ENCODE measurements at regions not wholly inside any gene's neighbourhood (a gene's known extent, or its start where the extent isn't known, plus 50 kb on each side); places are given as distances from the start of the nearest gene placed in this dataset.
A peak's percentile ranks its signal among the peaks of the same experiment; 100 is the strongest.

DNA sequence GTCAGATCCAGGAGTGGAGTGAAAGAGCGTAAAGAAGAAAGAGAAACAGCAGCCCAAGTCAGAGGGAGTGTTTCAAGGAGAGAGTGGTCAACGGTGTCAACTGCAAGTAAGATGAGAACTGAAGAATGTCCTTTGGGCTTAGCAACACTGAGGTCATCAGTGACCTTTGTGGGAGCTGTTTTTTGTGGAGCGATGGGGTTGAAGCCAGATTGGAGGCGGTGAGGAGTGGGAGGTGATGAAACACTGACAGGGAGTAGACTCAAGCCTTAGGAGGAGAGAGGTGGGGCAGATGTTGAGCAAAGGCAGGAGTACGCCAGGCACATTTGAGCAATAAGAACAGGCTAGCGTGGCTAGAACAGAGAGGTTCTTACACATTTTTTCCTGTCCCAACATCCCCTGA is 103.7 kb upstream of the GNAO1 start:
- DNase-seq, result no peak

DNA sequence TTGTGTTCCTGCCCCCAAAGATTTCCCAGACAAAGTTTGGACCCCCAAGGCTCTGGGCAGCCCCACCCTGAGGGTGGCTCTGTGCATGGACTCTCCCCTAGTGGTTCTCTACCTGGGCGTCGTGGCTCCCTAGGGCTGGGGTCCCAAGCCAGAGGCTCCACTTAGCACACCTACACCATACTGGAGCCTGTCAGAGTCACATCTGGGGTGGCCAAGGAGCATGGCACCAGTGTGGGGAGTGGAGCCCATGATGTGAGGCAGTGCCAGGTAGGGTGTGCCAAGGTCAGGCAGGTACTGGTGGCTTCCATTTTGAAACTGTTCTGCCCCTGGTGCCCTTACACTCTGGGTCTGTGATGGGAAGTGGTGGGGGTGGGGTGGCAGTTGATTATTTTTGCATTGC is 109.9 kb upstream of the GNAO1 start:
- no peak for DNase-seq

DNA sequence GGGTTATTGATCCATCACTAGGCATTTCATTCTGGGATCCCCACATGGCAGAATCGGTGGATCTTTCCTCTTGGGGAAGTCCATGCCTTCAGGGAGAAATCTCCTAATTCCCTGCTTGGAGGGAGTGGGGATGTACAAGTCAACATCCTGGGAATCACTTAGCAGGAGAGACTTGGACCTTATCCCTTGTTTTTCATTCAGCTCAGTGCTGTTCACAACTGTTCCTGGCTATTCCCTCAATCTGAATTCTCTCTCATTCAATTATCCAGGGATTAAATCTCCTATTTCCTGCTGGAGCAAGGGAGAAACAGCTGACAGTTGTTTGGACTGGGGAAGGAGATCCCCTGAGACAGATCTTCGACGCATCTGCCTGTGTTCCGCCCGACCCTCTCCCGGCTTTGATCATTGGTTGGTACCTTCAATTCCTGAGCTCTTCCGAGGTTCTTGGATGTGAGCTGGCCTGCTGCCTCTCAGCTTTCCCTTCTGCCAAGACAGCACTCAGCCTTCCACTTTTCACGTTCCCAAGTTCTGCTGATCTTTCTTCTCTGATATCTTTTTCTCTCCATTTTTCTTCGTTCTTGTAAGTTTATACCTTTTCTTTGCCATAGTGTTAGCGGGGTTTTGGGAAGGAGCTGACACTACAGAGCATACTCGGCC is 115.4 kb upstream of the GNAO1 start:
- no peak for DNase-seq

DNA sequence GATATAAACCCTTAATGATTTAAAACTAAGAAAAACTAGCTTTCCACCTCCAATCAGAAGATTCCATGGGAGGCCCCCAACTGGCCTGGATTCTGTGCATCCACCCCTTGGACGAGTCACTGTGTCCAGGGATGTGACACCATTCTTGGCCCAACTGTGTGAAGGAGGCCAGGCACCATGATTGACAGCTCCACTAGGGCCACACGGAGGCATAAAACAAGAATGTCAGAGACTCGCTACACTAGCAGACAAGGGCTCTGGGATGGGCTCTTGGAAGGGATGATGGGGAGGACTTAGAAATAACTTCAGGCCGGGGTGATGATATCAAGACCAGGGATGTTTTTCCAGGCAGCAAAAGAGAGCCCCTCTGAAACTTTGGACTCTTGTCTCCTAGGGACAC is 117.8 kb upstream of the GNAO1 start:
- no peak for DNase-seq

DNA sequence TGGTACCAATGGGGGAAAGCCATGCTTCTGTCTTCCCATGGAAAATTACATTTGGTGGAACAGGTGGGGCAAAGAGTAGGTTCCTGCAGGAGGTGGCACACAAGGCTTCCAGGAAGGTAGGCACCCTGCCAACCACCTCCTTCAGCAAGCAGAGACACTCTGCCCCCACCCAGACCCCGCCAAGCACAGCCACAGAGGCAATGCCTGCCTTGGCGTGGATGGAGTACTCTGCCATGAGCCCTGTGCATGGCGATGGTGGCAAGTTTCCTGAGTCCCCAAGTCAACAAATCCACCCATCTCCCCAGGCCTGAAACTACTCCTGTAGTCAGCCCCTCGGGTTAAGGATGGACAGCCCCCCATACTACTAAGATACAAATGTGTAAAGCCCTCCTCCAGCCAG is 119.2 kb upstream of the GNAO1 start:
- DNase-seq, result no peak

DNA sequence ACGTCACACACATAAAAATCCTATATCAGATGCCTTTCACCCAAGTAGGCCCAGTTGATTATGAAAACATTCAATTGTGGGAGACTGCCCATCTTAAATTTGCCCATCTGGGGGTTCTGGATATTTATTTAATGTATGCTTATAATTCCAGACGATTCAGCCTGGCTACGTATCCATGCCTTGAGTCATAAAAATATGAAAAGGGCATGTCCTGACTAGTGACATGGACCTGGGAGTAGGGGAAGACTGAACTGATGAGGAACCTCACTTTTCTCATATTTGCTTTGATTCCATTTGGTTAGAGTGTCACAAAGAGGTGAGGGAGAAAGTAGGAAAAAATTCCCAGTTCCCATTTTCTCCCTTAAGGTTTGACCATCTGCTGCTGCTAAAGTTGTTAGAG is 122.5 kb upstream of the GNAO1 start:
- no peak for DNase-seq

DNA sequence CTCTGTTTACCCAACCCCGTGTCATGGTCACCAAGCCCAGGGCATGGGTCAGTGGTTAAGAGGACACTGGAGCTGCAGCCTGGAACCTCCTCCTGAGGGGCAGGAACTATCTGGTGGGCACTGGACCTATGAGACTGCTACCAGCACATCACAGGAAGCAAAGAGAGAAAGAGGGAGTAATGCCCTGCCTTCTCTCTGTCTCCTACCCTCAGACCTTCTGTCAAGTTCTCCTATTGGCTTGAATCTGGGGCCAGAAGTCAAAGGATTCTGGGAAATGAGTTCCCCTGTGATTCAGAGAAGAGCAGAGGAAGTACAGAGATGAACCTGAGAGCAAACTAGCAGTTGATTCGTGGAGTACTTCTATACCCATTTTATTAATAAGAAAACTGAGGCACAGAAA is 123.0 kb upstream of the GNAO1 start:
- DNase-seq, result no peak

DNA sequence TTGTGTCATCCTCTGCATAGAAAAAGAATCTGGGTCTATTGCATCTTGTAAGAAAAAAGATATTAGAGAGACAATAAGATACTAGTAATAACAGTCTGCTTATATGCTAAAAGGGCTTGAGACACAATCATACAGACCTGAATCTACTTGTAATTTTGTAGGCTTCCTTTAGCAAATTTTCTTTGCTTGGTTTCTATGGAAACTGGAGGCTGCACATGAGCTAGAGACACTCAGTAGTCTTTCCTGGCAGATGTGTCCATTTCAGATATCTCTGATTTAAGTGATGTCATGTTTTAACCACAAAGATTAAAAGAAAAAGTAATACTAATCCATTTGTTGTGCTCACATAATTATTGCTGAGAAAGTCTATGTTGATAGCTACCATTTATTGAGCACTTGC is 123.9 kb upstream of the GNAO1 start:
- DNase-seq, result no peak

DNA sequence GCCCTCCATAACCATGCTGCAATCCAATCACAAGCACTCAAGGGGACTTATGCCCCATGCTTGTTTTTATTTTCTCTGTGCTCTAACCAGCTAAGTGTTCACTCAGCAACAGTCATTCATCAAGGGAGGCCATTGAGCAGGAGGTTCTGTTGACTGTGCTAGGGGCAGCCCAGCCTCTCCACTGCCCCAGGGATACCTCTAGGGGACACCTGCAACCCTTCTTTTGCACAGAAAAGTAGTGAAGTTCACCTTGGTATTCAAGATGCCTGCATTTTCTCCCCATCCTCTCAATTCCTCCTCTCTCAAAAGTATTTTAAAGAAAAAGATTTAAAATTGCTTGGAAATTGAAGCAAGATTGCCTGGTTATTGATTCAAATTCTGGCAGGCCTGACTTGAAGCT is 124.7 kb upstream of the GNAO1 start:
- DNase-seq, result no peak

DNA sequence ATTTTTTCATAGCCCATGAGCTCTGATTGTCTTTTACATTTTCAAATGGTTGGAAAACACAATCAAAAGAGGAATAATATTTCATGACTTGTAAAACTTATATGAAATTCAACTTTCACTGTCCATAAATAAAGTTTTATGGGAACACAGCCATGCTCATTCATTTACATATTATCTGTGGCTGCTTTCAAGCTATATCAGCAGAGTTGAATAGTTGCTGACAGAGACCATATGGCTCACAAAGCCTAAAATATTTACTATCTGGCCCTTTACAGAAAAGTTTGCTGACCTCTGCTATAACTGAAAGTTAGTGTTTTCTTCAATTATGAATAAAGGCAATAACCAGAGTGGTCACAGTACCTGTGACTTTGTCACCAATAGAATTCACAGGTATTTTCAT is 128.2 kb upstream of the GNAO1 start:
- DNase-seq, result no peak

DNA sequence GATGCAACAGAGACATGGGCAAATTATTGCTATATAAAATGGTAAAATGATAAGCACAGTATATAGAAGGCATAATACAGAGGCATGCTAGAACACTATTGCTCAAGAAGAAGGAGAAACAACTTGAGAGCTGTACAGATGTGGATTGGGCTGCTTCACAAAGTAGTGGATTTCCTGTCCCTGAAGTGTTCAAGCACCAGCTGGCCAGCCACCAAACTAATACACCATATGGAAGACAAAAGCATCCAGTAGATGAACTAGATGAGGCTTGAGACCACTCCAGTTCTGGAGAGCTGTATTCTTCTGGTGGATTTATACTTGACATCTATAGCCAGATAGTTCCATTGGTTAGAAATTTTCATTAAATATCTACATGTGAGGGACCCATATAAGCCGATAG is 134.1 kb upstream of the GNAO1 start:
- DNase-seq, result no peak

DNA sequence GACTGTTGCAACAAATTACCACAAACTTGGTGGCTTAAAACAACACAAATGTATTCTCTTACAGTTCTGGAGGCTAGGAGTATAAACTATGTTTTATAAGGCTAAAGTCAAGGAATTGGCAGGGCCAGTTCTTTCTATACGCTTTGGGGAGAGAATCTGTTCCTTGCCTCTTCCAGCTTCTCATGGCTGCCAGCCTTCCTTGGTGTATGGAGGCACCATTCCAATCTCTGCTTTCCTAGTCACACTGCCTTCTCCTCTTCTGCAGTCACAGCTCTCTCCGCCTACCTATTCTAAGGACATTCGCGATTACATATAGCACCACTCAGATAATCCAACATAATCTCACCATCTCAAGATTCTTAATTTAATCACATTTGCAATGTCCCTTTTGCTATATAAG is 140.4 kb upstream of the GNAO1 start:
- no peak for DNase-seq

DNA sequence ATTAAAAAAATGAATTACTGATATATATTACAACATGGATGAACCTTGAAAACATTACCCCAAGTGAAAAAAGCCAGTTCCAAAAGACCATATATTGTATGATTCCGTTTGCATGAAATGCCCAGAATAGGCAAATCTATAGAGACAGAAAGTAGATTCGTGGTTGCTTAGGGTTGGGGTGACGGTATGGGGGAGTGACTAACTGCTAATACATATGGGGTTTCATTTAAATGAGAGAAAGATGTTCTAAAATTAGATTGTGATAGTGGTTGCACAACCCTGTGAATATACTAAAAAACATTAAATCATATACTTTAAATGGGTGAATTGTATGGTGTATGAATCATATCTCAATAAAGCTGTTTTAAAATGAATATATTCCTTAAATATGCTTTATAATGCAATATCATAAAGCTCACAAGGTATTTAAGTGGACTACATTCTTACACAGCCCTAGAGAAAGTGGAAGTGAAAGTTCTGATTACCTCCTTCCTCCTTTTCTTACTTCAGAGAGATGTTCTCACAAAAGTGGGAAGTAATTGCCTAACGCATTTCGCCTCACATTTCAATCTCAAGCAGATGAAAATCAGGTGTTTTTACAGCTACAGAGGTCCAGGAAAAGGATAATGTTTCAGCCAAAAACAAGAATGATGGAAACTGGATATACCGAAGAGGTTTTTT is 142.7 kb upstream of the GNAO1 start:
- no peak for DNase-seq

DNA sequence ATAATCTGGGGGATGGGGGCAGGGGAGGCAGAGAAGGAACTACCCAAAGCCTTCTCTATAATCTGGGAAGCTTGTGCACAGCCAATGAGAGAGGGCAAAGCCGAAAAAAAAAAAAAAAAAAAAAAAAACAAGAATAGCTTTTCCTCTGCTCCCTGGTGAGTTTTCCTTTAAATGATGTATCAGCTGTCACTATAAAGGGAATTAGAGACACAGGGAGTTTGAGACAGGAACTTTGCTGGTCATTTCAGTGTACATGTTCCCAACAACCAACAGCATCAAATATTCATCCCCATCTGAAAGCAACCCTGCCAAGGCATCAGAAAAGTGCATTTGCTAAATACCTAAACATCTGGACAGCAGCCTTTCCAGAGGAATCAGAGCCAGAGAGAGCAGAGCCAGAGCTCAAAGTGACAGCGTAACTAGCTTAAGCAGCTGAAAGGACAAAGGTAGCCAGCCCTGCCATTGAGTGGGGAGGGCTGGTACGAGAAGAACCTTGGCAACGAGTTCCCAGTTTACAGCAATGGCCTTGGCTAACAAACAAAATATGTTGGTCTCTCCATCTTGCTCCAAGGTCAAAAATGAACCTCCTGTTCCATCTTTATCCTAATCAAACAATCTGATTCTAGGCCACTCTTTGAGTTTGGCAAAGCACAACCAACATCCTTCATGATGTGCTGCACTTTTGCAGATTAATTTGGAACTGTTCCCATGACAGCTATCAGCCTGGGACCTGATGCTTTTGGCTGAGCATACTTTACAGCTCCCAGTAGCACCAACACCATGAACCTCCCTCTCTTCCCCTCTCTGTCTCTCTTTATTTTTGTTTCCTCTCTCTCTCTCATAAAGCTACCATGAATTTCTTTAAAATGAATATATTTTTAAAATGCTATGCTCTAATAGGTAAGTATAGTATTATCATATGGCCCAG is 143.7 kb upstream of the GNAO1 start:
- DNase-seq, result no peak

DNA sequence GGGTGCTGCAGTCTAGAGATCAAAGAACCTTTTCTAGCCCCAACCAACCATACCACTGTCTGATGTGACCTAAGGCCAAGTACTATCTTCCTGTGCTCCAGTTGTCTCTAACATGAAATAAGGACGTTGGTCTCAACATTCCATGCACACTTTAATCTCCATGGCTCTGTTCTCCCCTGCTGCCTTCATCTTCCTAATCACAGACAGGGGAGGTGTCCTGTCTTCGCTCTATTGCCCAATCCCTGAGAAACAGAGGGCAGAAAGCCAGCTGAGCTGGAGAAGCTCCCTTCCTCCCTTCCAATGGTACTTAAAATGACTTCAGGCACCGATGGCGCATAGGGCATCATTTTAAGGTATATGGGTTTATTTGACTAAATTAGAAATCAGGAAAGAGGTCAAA is 148.9 kb upstream of the GNAO1 start:
- no peak for DNase-seq

DNA sequence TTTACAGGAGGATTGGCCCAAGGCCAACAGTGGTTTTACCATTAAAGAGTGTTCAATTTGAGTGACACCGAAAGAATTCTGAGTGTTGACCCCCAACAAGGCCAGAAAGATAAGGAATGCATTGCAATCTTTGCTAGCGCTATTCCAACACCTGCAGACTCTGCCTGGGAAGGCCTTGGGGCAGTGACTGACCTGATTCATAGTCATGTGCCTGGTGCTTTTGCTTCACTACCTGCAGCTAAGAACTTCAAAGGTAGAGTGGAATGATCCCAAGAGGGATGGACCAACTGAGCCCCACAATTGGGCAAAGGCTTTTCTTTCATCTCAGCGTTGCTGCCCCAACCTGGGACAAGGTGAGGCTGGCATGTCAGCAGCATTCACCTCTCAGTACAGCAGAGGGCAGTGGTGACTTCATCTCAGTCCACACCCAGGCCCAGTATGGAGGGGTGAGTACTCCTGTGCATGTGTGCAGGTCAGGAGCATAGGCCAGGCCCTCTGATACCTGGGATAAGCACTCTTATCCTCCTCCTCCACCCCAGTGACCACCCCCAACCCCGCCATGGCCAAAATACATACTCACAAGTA is 149.6 kb upstream of the GNAO1 start:
- peak; percentile 15 for DNase-seq

DNA sequence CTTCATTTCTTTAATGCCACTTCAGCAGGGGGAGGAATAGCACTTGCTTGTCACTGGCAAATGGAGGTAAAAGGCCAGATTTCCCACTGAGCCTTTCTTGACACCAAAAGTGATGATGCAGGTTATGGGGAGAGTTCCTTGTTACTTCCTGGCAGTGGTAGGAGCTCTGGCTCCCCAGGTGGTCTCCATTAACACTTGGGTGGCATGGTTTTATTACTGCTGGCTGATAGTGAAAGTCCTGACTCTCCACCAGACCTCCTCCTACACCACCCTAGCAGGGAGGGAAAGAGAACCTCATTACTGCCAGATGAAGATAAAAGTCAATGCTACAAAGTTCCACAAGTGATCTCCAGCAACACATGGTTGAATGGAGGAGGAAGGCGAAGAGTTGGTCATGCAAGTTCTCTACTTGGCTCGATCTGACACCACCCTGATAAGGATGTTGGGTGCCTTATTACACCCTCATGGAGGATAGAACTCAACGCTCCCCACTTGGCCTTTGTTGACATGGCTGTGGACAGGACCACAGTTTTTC is 152.7 kb upstream of the GNAO1 start:
- DNase-seq, result no peak

DNA sequence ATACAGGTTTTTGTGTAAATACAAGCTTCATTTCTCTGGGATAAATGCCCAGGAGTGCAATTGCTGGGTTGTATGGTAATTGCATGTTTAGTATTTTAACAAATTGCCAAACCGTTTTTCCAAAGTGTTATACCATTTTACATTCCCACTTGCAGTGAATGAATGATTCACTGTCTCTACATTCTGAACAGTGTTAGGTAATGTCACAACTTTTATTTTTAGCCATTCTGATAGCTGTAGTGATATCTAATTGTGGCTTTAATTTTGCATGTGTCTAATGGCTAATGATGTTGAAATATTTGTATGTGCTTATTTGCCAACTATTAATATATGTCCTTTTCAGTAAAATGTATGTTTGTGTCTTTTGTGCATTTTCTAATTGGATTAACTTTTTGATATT is 156.9 kb upstream of the CES5A start:
- DNase-seq, result no peak

DNA sequence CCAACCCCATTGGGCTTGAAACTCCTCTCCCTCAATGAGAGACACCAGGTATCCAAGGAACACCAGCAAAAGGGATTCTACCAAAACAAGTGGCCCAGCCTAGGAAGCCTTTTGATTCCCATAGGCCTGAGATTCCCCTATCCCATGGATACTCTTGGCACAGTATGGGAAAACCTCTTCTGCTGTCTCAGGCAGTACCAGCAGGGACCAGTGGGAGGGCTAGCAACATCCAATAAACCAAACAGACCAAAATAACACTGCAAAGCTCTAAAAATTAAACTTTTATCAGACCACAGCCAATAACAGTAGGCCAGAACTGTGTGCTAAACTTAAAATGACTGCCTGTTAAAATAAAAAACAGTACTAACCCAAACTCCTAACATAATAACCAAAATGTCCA is 153.9 kb upstream of the CES5A start:
- no peak for DNase-seq

DNA sequence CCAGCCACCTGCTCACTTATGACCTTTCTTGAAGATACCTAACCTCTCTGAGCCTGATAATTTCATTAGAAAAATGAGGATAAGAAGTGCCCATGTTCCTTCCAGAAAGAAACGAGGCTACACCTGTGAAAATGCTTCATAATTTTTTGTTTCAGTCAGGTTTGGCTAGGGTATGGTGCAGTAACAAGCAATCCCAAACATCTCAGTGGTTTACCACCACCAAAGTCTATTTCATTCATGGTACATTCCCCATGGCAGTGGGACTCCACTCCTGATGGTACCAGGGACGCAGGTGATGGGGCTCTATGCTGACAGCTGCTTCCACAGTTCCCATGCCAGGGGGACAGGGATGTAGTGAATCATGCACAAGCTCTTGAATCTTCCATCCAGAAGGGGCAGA is 147.6 kb upstream of the CES5A start:
- no peak for DNase-seq

DNA sequence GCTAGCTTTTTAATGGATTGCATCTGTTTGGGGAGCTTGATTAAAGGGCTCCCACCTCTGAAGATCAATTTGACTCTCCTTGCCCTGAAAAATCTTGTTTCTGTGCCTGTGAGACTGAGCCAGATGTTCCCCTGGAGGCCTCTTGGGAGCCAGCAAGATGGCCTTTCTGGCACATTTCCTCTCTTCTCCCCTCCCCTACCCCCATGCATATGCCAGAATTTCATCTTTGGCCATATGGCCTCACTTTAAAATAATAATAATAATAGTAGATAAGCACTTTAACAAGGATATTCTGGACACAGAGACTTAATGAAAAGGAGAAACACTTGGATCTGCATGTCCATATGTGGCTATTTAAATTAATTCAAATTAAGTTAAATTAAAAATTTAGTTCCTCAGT is 144.1 kb upstream of the CES5A start:
- DNase-seq, result no peak

DNA sequence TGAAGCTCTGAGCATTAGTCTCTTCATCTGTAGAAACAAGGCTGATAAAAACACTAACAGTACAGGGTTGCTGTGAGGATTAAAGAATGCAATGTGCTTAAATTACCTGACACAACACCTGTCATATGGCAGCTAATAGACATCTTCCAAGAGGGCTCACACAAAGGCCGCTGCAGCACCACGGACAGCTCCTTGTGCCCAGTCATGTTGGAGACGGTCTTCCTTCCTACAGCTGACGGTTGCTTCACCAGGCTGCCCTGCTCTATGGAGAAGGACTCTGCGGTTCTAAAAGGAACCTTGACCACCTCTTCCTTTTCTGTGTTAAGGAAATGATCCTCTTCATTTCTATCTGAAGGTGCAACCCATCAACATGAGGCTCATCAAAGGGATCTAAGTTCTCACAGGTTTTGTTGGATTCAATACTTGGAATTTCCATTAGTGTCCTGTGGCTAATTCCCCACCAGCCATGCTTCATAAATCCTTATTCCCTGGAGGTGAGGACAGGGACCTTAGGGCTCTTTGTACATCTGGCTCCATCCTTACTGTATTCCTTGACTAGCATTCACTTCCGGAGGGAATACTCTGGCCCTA is 138.9 kb upstream of the CES5A start:
- no peak for DNase-seq

DNA sequence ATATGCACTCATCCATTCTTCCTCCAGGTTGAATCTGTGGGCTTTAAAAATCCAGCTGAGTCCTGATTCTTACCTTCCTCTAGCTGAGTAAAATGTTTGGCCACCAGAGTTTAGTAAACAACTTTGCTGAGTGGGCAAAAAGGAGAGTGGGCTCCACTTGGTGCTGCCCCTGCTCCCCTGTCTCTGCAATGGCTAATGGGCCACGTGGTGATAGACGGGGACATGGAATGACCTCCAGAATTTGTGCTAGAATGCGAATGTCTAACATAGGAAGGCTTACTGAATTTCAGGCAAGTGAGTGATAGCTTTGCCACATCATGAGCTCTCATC is 137.3 kb upstream of the CES5A start:
- DNase-seq, result no peak

All from NCI-H2227 treated with DMSO at 0.1 percent for 48 hours (cell line).